Muscle layer of duodenum (tissue), 2 donors: ENCODE measurements at regions not wholly inside any gene's neighbourhood (a gene's known extent, or its start where the extent isn't known, plus 50 kb on each side); places are given as distances from the start of the nearest gene placed in this dataset.

Experiments used
- H3K27ac ChIP-seq: one replicate; pipeline ENCODE4 v1.7.0; 2013; ENCODE audit warnings: mild to moderate bottlenecking, low read length
- H3K27me3 ChIP-seq: one replicate; pipeline ENCODE4 v1.7.0; 2013; ENCODE audit warnings: low read depth, mild to moderate bottlenecking, control low read depth, low read length
- H3K36me3 ChIP-seq, 2 donors: one replicate each; pipeline ENCODE4 v1.7.0; 2013; ENCODE audit warnings: low read length in 2 of 2, control low read depth in 1 of 2, mild to moderate bottlenecking in 1 of 2; ENCODE audit not compliant: insufficient read depth in 2 of 2, control insufficient read depth in 1 of 2
- H3K4me1 ChIP-seq, 2 donors: one replicate each; pipeline ENCODE4 v1.7.0; 2013; ENCODE audit warnings: low read length in 2 of 2, mild to moderate bottlenecking in 2 of 2, control low read depth in 1 of 2, moderate library complexity in 1 of 2; ENCODE audit not compliant: insufficient read depth in 2 of 2, control insufficient read depth in 1 of 2
- H3K4me3 ChIP-seq, 2 donors: one replicate each; pipeline ENCODE4 v1.7.0; 2013; ENCODE audit warnings: low read length in 2 of 2, low read depth in 1 of 2, mild to moderate bottlenecking in 1 of 2
- H3K9me3 ChIP-seq, 2 donors: one replicate each; pipeline ENCODE4 v1.7.0; 2013; ENCODE audit warnings: low read length in 2 of 2, control low read depth in 1 of 2, mild to moderate bottlenecking in 1 of 2; ENCODE audit not compliant: control insufficient read depth in 1 of 2
- donor health status: healthy.

GRCh38 chr4:106704253-106704870 lies 331.8 kb downstream of the DKK2 start:
- peaks cover 0 to 3% of the 10 kb centered on the region in 2 donors for H3K9me3 ChIP-seq
- H3K4me3 ChIP-seq: no peak overlapping the region
- no peak overlapping the region for H3K27ac ChIP-seq
- H3K36me3 ChIP-seq: no peaks in the 10 kb centered on the region
- no peaks in the 10 kb centered on the region for H3K4me1 ChIP-seq
- no peaks in the 10 kb centered on the region for H3K27me3 ChIP-seq

GRCh38 chr4:106700321-106700720 lies 331.7 kb upstream of the GIMD1 start:
- H3K36me3 ChIP-seq: no peaks in the 10 kb centered on the region
- no peaks in the 10 kb centered on the region for H3K27me3 ChIP-seq

GRCh38 chr4:106698621-106699195 lies 330.1 kb upstream of the GIMD1 start:
- peaks cover 0 to 3% of the 10 kb centered on the region in 2 donors for H3K9me3 ChIP-seq
- H3K27ac ChIP-seq: no peak overlapping the region
- no peaks in the 10 kb centered on the region for H3K36me3 ChIP-seq
- no peak overlapping the region for H3K4me3 ChIP-seq
- H3K27me3 ChIP-seq: no peaks in the 10 kb centered on the region
- H3K4me1 ChIP-seq: no peaks in the 10 kb centered on the region

More at GRCh38 chr4:106700321-106700720, 331.7 kb upstream of the GIMD1 start:
- Histone ChIP-seq H3K27ac (no peak overlapping the region), H3K9me3 (peaks cover 0 to 3% of the 10 kb centered on the region in 2 donors), H3K4me1 (no peaks in the 10 kb centered on the region), H3K4me3 (no peak overlapping the region)

- H3K9me3 ChIP-seq: no peaks in the 10 kb centered on the region
- no peak overlapping the region for H3K4me3 ChIP-seq
- H3K36me3 ChIP-seq: no peaks in the 10 kb centered on the region
- H3K27me3 ChIP-seq: no peaks in the 10 kb centered on the region
- no peak overlapping the region for H3K27ac ChIP-seq
- H3K4me1 ChIP-seq: no peaks in the 10 kb centered on the region
These were observed 327.1 kb upstream of the GIMD1 start for GRCh38 chr4:106695501-106696262.

GRCh38 chr4:106694232-106694631 lies 325.7 kb upstream of the GIMD1 start:
- Histone ChIP-seq H3K36me3 (no peaks in the 10 kb centered on the region), H3K27ac (no peak overlapping the region), H3K9me3 (no peaks in the 10 kb centered on the region)

GRCh38 chr4:106691749-106692148 lies 323.2 kb upstream of the GIMD1 start:
- Histone ChIP-seq H3K4me1 (no peaks in the 10 kb centered on the region), H3K27me3 (no peaks in the 10 kb centered on the region), H3K9me3 (no peaks in the 10 kb centered on the region), H3K36me3 (no peaks in the 10 kb centered on the region), H3K27ac (no peak overlapping the region), H3K4me3 (no peak overlapping the region)

More at GRCh38 chr4:106694232-106694631, 325.7 kb upstream of the GIMD1 start:
- no peak overlapping the region for H3K4me3 ChIP-seq
- H3K4me1 ChIP-seq: no peaks in the 10 kb centered on the region
- H3K27me3 ChIP-seq: no peaks in the 10 kb centered on the region

- Histone ChIP-seq H3K4me3 (no peak overlapping the region), H3K36me3 (no peaks in the 10 kb centered on the region), H3K27ac (no peak overlapping the region), H3K4me1 (no peaks in the 10 kb centered on the region), H3K27me3 (no peaks in the 10 kb centered on the region), H3K9me3 (no peaks in the 10 kb centered on the region)
These were observed 321.9 kb upstream of the GIMD1 start for GRCh38 chr4:106690487-106690886.

- Histone ChIP-seq H3K4me3 (no peak overlapping the region), H3K4me1 (no peaks in the 10 kb centered on the region), H3K36me3 (no peaks in the 10 kb centered on the region)
These were observed 318.4 kb upstream of the GIMD1 start for GRCh38 chr4:106687026-106687425.

GRCh38 chr4:106681381-106681921 lies 312.9 kb upstream of the GIMD1 start:
- Histone ChIP-seq H3K9me3 (peaks cover 0 to 2% of the 10 kb centered on the region in 2 donors), H3K27ac (no peak overlapping the region), H3K36me3 (no peaks in the 10 kb centered on the region), H3K27me3 (no peaks in the 10 kb centered on the region), H3K4me3 (no peak overlapping the region), H3K4me1 (no peaks in the 10 kb centered on the region)

More at GRCh38 chr4:106687026-106687425, 318.4 kb upstream of the GIMD1 start:
- Histone ChIP-seq H3K9me3 (peaks cover 0 to 2% of the 10 kb centered on the region in 2 donors), H3K27me3 (no peaks in the 10 kb centered on the region), H3K27ac (no peak overlapping the region)

GRCh38 chr4:106679063-106679462 lies 310.5 kb upstream of the GIMD1 start:
- Histone ChIP-seq H3K27me3 (no peaks in the 10 kb centered on the region), H3K9me3 (peaks cover 0 to under 1% of the 10 kb centered on the region in 2 donors), H3K4me1 (no peaks in the 10 kb centered on the region), H3K4me3 (no peak overlapping the region), H3K36me3 (no peaks in the 10 kb centered on the region), H3K27ac (no peak overlapping the region)

- no peak overlapping the region for H3K27ac ChIP-seq
- H3K36me3 ChIP-seq: no peaks in the 10 kb centered on the region
- H3K27me3 ChIP-seq: no peaks in the 10 kb centered on the region
- peaks cover 0 to 4% of the 10 kb centered on the region in 2 donors for H3K9me3 ChIP-seq
- H3K4me1 ChIP-seq: no peaks in the 10 kb centered on the region
- H3K4me3 ChIP-seq: no peak overlapping the region
These were observed 308.6 kb upstream of the GIMD1 start for GRCh38 chr4:106677213-106677612.
